ENCODE measurements at regions not wholly inside any gene's neighbourhood (a gene's known extent, or its start where the extent isn't known, plus 50 kb on each side); places are given as distances from the start of the nearest gene placed in this dataset.
A peak's percentile ranks its signal among the peaks of the same experiment; 100 is the strongest.

DNA sequence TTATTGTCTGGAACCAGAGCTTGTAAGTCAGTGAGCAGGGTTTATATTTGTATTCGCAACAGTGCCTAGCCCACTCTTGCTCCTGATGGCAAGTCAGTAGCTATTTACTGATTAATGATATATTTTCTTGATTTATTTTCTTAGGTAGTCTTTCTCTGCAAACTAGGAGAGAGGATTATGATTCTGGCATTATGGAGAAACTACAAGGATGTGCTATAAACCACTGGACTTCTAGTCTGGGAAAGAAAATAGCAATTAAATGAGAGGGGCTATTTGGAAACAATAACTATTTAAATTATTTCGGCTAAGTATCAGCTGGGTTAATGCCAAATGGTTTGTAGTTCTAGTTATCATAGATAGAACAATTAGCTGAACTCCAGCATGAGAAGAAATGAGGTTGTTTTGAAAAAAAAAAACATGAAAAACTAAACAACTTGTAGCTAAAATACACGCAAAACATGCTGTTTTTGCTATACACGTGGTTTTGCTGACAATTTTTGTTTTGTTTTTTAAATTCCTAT is 304.9 kb upstream of the TCF21 start:
- DNase-seq = no peak

DNA sequence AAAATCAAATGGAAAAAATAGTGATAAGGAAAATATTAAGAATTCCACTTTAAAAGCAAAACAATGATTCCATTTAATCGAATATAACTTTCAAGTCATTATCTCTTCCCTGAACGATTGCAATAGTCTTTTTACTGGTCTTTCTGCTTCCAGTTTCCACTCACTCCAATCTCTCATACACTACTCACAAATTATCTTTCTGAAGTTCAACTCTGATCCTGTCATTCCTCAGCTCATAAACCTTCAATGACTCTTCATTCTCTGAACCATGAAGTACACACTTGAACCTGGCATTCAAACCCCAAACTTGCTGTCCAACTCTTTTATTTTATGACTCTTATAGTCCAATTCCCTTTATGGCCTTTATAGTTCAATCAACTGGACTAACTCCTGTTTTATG is 304.1 kb upstream of the TCF21 start:
- DNase-seq = no peak

DNA sequence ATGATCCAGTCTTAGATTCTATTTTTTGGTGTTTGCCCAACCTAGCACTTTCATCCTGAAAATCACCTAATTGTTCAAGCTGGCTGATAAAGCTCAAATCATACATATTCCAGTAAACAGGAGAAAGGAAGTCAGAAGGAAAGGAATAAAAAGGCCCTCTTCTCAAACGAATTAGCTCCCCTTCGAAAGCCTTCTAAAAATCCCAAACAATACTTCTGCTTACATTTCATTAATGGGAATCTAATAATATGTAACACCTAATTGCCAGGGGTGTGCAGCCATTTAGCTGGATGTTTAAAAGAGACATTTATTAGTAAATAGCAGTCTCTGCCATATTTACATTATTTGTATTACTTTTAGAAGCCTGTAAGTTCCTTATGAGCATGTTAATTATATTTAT is 302.9 kb upstream of the TCF21 start:
- no peak for DNase-seq

DNA sequence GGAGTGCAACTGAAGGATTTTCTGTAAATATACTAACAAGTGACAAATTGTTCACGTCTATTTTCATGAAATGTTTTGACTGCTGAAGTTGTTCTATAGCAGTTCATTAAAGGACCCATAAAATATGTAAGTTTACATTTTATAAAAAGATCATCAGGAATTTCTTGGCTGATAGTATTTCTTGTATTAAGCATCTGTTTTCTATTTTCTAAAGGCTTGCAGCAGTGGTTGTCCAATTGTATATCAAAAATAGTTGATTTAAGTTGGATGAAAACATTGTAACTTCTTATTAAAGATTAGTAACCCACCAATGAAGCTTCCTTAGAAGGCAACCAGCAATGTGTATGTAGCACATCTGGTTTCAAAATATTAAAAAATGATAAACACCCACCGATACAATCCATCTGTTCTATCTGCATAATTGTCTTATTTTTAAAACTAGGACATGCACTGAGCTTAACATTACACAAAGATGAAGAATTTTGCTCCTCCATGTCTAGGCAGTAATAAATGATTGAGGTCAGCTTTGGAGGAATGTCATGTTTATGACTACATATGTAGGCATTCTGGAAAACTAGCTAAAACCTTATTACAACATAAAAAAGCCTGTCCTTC is 301.3 kb upstream of the TCF21 start:
- no peak for DNase-seq

DNA sequence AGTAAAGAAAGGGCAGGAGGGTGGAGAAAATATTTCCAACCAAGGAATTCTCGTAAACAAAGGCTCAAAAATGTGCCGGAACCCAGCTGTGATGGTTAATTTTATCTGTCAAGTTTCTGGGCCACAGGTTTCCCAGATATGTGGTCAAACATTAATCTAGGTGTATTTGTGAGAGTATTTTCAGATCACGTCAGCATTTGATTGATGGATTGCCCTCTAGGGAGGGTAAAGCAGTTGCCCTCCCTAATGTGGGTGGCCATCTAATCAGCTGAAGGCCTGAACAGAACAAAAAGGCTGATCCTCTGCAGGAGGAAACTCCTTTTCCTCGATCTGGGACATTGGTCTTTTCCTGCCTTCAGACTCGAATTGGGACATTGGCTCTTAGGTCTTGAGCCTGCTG is 298.7 kb upstream of the TCF21 start:
- no peak for DNase-seq

DNA sequence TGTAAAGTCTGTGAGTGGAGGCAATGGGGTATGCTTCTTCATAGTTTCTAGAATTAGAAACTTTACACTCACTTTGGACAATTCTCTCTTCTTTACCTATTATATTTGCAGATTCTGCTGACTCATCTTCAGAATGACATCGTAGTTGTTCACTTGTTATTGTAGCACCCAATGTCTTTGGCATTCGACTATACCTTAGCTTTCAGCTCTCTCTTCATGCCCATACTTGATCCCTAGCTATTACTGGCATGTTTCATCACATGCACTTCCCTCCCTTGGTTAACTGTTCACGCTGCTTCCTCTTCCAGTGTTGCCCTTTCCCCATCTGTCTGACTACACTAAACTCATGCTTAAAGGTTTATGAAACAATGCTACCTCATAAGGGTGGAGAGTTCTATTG is 298.1 kb upstream of the TCF21 start:
- no peak for DNase-seq

DNA sequence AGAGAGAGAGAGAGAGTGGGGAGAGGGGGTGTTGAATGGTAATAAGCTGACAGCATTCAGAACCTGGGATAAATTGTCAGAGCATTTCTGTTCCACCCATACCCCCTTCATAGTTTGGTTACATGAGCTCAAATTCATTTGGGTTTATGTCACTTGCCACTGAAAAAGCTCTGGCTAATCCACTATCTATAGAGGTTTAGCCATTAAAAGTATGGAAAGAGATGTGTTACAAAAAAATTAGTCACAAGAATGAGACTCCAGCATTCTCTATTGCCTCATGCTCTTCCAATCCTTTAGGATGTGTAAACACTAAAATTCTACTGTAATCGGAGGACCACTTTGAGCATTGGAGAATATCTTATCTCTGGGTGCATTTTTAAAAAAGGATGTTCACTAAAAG is 297.6 kb upstream of the TCF21 start:
- DNase-seq = no peak

DNA sequence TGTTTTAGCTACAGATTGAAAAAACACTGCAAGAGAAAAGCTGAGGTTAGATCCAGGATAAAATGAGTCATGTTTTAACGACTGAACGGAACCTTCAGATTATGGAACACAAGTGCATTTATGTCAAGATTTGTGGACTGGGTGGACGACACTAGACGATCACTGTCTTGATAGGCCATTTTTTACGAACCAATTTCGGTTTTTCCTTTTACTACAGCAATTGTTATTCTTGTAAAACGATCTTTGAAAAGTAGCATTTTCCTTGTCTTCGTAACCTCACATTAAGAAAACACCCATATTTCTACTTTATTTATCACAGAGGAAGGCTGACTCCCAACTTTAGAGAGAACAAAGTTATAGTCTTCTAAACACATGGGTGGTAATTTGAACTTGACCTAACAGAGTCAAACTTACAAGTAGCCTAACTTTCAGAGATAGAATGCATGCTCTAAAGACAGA is 294.2 kb upstream of the TCF21 start:
- DNase-seq = no peak

DNA sequence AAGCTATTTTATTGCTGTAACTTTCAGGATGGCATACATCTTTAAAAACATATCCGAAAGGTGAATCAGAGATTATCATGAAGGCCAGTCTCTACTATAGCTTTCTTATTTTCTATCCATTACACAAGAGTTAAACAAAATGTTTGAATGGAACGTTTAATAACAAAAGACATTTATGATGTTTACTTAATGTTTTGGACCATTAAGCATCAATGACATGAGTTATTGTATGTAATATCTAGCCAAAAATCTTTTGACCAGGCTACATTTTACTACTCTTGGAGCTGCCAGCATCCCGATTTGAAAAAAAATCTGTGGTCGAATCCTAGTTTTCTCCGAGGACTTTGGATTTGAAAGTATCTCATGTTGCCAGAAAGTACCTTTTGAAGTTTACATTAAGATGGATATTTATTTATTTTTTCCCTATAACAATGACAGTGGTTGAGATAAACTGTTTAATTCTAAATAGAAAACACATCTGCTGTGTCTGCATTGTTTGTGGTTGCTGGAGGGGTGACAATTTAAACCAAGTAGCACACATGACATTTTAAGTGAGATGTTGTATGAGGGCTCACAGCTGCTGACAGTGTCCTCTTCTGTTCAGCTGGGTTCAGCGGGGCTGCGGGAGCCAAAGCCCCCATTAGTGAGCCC is 293.7 kb upstream of the TCF21 start:
- no peak for DNase-seq

DNA sequence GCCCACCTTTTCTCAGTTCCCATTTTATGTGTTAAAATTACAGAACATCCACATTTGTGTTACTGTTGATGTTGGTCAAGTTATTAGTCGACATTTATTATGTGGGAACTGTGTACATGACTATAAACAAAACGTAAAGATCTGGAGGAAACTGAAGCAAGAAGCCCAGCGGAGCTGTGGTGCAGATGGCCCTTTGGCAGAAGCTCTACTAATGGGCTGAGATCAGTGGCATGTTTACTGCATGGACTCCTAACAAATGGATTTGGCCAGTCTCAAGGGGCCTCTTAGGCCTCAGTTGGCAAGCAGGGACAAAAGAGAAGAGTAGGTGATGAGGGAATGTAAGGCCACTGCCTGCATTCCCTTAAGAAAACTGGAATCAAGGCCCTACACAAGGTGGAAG is 282.1 kb upstream of the TCF21 start:
- DNase-seq = no peak

DNA sequence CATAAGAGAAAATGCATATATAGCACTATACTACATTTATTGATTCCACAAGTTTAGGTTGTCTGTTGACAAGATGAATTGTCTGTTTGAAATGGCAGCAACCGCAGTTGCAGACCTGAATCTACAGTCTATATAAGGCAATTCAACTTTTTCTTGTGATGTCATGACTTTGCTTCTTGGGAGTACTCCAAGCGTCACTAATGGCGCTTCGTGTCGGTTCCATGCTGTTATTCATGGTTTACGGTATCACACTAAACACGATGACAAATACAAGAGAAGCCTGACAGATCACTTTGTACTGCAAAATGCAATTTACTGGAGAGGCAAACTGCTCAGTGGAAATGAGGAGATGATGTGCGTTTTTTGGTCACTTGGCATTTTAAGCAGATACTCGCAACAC is 280.3 kb upstream of the TCF21 start:
- DNase-seq = no peak

DNA sequence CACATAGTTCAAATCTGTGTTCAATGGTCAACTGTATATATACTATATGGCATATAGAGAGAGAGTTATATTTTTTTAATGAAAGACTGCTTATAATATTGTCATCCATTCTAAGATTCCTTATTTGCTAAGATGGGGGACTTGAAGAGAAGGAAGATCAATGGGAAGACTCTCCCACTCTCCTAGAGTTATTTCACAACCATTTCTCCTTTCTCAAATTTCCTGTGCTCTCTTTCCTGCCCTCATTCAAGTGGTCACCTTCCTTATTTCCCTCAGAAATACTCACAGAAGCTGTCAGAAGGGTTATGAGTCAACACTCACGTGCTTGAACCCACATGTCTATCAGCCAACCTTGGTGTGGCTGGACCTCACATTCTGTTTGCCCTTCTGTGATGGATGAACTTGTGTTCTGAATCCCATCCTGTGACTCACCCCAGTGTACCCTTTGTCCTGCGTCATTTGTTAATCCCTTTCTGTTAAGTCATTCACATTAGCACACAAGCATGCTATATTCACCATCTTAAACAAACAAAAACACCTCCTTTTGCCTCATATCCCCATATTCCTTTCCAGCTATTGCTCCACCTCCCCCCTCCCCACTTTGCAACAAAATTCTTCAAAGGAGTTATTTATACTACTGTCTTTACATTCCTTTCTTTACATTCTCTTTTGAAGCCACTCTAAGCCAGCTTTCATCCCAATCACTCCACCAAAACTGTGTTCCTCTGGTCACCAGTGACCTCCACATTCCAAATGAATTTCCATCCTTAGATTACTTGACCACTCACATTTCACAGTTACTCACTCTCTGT is 279.3 kb upstream of the TCF21 start:
- DNase-seq = peak; percentile 44

DNA sequence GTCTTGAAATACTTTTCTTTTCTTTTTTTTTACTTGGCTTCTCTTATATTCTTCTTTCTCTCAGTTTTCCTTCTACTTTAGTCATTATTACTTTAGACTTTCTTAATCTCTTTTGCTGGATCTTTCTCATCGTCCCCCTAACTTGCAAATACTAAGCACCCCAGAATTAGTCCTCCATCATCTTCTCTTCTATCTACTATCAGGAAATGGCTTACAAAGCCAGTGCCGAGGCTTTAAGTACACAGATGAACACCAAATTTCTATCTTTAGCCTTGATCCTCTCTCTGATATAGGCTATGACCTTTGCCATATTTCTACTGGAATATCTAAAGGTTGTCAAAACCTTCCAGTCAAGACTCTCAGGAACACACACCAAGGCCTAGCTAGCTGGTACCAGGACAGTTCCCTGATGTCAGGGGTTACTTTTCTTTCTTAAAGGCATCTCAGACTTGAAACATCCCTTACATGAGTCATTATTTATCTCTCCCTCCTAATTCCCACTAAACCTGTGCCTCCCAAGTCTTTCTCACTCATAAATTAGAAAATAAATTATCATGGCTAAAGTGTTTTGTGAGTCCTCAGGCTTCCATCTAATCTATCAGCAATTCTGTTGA is 278.6 kb upstream of the TCF21 start:
- no peak for DNase-seq

DNA sequence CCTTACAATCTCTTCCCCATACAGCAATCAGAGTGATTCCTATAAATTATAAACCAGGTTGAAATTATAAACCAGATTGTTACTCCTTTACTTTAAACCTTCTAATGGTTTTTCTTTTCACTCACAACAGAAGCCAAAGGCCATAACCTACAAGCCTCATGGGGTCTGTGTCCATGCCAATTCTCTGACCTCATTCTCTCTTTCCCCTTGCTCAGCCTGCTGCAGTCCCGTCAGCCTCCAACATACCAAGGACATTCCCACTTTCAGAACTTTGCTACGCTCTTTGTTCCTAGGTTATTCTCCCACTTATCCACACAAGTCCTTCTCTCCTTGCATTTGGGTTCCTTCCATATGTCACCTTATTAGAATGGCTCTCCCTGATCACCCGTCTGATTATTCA is 277.9 kb upstream of the TCF21 start:
- no peak for DNase-seq

DNA sequence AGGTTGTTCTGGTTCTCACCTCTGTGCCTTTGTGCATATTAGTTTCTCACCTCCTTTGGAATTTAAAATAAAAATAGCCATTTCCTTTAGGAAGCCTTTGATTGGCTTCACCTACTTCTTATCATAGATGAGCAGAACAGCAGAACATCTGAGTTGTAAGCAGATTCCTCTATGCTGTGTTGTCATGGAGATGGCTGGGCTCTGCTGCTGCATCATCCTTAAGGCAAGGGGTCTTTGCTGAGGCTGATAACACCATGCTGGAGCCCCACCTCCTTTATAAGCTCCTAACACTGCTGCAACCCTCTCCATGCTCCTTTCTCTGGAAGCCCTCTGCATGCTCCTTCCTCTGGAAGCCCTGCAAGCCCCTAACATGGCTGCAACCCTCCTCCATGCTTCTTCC is 276.5 kb upstream of the TCF21 start:
- DNase-seq = no peak

DNA sequence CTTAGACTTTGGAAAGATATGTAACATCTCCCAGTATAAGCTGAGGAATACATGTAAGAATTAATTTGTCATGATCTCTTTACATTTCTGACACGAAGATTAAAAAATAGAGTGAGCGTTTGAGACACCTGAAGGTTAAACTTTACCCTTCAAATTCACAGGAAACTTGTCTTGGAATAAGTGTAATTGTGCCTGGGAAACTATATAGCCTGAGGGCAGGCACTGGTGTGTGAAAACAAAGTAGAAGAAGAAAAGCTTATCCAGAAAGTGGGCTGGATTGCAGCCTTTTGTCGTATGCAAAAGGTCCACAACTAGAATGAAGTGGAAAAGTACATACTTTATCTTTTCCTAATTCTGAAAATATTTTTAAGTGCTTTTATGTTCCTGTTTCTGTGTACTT is 275.7 kb upstream of the TCF21 start:
- DNase-seq = no peak

DNA sequence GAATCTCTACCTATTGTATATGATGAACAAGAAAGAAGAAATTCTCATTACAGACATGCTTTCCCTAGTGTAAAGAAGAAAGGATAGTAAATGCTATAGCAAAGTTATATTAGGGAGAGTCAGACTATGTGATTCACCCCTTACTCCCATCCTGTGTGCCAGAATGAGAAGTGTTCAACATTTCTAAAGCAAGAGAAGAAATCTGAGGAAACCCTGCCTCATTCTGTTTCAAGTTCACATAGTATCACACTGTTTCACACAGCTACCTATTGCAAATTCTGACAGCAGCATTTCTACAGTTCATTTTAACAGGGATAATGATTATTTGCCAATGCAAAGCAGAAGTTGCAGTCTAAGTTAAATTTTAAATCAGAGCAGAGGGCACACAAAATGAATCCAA is 267.2 kb upstream of the TCF21 start:
- no peak for DNase-seq

DNA sequence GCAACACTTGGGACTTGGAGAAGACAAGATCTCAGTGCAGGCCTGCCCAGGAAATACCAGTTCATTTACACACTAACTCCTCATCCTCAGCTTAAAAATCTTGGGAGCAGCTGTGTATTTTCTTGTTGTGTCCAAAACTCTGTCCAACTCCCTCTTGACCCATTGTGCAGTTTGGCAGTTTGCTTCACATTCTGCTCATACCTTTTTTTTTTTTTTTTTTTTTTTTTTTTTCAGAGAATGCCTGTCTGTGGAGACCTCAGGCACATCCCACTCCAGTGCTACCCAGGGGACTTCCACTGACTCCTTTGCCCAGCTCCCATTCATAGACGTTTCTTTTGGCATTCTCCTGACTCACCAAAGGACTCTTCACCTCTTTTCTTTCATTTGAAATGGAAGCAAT is 265.8 kb upstream of the TCF21 start:
- DNase-seq = no peak

DNA sequence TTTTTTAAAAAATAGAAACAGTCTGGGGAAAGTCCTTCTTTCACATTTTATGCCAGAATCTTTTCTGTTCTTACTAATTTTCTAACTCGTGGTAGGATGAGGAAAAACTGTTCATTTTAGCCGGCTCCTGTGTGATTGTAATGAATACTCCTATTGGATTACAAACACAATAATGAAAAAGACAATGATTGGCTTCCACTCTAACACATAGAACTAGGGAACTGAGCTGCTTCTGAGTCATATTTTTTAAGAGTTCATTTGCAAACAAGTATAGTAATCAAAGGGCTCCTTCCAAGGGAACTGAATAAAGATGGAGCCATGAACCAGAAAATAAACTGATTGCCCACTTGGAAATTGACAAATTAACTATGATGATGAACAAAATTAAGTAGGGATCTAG is 265.3 kb upstream of the TCF21 start:
- DNase-seq = no peak

DNA sequence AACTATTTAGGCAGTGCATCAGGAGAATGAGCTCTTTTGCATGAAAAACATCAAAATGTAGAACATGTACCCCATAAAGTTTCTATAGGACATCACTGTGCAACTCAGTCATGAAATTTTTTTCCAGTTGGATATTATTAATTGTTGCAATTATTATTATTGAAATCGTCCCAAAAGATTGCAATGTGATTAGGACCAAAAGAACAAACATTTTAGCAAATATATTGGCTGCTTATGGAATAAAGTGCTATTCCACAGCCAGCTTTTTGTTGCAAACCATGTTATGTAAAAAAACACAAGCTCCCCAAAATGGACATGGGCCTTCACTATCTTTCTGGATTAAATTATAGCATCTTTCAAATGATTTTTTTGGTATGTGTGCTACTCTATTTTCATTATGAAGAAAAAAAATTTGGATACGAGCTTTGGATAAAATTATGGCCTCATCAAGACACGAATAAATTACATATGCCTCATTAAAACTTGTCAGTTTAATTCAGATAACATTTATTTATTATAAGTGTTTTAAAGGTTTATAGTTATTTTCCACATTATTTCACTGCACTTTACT is 262.7 kb upstream of the TCF21 start:
- no peak for DNase-seq

DNA sequence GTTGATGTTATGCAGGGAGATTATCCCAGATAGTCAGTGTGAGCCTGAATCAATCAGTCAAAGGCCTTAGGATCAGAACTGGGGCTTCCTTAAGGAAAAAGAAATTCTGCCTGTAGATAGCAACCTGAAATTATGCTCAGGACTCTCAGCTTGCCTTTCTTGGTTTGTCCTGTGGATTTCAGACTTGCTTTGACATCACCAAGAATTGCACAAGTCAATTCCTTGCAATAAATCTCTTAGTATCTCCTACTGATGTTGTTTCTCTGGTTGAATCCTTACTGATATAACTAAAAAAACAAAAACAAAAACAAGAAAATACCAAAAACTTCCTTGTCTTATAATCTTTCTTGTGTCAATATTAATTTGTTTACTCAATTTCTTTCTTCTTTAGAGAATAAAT is 258.9 kb upstream of the TCF21 start:
- no peak for DNase-seq

DNA sequence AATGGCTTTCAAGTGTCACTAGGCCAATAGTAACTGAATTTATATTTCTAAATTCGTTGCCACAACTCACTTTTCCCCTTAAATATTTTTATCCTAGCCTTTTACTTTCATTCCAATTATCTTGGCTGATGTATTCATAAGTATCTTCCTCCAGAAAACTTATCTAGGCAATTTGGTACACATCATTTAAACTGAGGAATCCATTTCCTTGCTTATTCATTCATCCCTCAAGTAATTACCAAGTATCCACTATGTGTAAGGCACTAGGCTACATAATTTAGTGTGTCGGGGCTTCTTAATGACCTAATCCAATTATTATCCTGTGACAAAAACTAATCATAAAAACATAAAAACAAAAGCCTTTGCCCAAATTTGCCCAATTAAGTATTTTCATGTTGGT is 258.3 kb upstream of the TCF21 start:
- DNase-seq = no peak

DNA sequence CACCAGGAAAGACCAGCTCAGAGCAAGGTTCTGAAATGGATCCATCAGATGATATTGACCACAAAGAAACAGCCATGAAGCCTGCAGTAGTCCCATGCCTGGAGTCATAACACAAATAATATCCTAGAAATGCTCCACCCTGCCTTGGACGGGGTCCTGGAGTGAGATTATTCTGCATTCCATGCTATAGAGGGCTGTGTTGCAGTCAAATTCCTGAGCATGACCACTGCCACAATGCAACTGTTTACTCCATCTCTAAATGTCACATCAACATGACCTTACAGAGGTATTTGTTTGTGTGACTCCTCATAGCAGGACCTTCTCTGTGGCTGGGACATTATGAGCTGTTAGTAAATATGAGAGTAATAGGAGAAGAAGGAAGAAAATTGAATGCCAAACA is 257.5 kb upstream of the TCF21 start:
- DNase-seq = no peak
